Choroid plexus epithelial cell (primary cell): ENCODE measurements at regions not wholly inside any gene's neighbourhood (a gene's known extent, or its start where the extent isn't known, plus 50 kb on each side); places are given as distances from the start of the nearest gene placed in this dataset.

Experiments used
- DNase-seq: peaks from one replicate; pipeline ENCODE4 v3.0.0-alpha.2; 2010; ENCODE audit warnings: low read depth
- H3K4me3 ChIP-seq: 2 replicates; pipeline ENCODE4 v1.5.1; 2011; ENCODE audit warnings: low read depth, mild to moderate bottlenecking, control low read depth, low read length, moderate library complexity
- TF ChIP-seq, protein P1 (sequence below): conservative IDR thresholded peaks from 2 replicates; pipeline ENCODE4 v1.5.1; 2011; ENCODE audit warnings: low read depth, mild to moderate bottlenecking, control low read depth, inconsistent platforms, low read length, moderate library complexity

DNA sequence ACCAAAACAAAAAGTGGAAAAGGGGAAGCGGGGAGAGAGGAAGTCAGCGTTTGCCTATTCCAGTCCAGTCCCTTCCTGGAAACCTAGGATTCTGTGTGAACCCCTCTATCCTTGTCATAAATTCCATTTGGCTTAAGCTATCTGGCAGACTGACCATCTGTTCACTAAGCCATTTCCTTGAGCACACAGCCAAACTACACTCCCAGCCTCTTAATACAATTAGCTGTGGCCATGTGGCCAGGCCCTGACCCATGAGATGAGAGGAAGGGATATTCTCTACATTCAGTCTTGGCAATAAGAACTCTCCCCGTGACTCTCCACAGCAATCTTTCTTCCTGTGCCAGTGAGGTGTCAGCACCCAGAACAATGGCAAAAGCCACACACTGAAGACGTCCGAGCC lies 424.8 kb downstream of the TLE1 start:
- no peak overlapping the region for H3K4me3 ChIP-seq
- TF ChIP-seq, protein P1, sequence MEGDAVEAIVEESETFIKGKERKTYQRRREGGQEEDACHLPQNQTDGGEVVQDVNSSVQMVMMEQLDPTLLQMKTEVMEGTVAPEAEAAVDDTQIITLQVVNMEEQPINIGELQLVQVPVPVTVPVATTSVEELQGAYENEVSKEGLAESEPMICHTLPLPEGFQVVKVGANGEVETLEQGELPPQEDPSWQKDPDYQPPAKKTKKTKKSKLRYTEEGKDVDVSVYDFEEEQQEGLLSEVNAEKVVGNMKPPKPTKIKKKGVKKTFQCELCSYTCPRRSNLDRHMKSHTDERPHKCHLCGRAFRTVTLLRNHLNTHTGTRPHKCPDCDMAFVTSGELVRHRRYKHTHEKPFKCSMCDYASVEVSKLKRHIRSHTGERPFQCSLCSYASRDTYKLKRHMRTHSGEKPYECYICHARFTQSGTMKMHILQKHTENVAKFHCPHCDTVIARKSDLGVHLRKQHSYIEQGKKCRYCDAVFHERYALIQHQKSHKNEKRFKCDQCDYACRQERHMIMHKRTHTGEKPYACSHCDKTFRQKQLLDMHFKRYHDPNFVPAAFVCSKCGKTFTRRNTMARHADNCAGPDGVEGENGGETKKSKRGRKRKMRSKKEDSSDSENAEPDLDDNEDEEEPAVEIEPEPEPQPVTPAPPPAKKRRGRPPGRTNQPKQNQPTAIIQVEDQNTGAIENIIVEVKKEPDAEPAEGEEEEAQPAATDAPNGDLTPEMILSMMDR: no peak
- DNase-seq: peak; percentile 66

DNA sequence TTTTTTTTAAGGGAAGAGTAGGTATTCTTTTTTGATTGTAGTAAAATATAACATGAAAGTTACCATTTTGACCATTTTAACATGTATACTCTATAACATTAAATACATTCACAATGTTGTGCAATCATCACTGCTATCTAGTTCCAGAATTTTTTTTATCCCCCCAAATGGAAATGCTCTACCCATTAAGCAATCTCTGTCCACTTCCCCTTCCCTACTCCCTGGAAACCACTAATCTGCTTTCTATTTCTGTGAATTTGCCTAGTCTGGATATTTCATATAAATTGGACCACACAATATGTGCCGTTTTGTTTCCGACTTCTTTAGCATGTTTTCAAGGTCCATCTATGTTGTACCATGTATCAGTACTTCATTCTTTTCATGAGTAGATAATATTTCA lies 429.5 kb downstream of the TLE1 start:
- H3K4me3 ChIP-seq: no peak overlapping the region
- TF ChIP-seq, protein P1: no peak
- DNase-seq: no peak

DNA sequence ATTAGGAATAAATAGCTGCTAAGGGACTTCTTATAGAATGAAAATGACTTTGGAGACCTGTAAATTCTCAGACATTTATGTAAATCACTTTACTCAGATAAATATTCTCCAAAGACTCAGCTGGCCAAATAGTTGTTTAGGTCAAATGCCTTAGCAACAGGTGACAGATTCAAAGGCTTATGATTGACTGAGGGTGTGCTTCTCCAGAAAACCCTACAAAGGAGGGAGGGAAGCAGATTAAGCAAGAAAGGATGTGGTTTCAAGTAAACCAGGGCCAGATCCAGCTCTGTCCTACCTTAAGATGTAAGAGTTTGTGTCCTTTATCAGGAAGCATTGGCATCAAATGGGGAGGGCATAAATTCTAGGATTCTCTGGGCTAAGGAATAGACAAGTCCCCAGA lies 433.0 kb downstream of the TLE1 start:
- DNase-seq: no peak
- H3K4me3 ChIP-seq: no peak overlapping the region
- TF ChIP-seq, protein P1: no peak

DNA sequence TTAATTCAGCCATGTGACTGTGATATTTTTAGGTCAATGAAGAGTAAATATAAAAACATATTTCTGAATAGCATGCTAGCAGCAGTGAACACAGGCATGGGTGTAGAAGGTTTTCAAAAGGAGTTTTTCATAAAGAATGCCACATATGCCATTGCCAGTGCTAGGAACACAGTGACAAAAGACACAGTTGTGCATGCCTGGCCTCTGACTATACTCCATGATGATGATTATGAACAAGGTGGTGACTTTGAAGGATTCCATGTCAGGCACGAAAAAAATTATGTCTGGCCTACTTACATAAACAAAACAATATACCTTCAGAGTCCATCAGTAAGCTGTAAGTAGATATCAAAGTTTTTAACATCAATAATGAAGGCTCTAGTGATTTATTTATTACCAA lies 438.7 kb downstream of the TLE1 start:
- TF ChIP-seq, protein P1: no peak
- no peak overlapping the region for H3K4me3 ChIP-seq
- no peak for DNase-seq

DNA sequence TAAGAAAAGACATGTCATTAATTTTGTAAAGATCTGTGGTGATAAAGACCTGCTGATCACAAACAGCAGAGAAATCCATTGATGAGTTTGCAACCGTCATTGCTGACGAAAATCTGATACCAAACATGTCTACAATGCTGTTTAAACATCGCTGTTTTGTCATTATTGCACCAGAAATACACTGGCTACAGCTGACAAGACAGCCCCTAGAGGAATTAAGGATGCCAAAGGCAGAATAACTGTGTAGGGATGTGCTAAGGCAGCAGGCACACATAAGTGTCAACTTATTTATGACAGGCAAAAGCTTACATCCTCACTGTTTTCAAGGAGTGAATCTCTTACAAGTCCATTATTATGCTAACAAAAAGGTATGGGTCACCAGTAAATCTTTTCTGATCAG lies 439.3 kb downstream of the TLE1 start:
- no peak for DNase-seq
- H3K4me3 ChIP-seq: no peak overlapping the region
- TF ChIP-seq, protein P1: no peak

DNA sequence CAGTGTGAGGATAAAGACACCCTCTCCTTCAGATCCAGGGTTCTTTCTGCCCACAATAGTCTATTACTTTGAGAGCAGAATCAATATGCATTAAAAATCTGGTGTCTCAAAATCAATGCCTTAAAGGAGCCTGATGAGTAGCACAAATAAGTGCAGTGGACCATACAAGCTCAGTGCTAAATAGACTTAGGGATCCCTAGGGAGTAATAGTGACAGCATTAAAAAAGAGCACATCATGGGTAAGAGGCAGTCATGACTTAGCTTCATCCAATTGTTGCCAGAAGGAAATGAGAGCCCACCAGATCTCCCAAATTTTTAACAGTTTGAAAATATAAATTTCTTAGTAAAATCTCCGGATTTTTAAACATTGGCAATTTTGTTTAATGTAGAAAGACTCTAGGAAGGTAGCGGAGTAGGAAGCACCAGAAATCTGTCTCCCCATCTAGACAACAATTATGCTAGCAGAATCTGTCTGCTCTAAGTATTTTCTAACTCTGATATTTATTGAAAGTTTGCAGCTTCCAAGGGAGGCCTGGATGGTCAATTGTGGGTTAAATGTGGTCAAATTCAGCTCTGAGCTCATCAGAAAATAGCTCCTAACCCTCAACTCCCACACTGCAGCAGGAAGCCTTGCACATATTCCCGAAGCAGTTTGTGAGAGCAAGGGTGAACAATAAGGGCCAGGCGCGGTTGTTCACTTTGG lies 443.9 kb downstream of the TLE1 start:
- TF ChIP-seq, protein P1: no peak
- H3K4me3 ChIP-seq: no peak overlapping the region
- no peak for DNase-seq

DNA sequence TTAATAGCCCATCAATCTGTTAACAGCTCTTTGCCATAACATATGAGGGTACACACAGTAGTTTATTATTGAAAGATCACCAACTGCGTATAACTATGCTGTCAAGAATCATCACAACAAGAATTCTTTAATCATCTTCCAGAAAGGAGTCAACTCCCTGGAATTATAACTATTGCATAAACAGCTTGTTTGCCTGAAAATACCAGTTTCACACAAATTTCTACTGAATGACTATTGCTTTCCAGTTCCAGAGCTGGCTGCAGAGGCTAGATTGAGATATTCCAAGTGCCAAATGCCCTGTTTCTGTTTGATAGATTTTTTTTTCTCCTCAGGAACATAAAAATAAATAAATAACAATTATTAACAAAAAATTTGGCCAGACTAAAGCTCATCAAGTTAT lies 444.7 kb downstream of the TLE1 start:
- DNase-seq: peak; percentile 31

More for the DNA sequence above, 444.7 kb downstream of the TLE1 start:
- no peak overlapping the region for H3K4me3 ChIP-seq
- TF ChIP-seq, protein P1: no peak
